GM18505 (cell line): ENCODE measurements at regions not wholly inside any gene's neighbourhood (a gene's known extent, or its start where the extent isn't known, plus 50 kb on each side); places are given as distances from the start of the nearest gene placed in this dataset.
"Not testable (repeated sequence)": the region's sequence is repeated elsewhere in the genome, so short reads cannot be mapped to it uniquely, and the experiment has no call there.

Source experiments
- ATAC-seq: cut with Tn5 transposase; IDR thresholded peaks from one replicate; pipeline ENCODE4 v1.9.1; 2021; ENCODE audit not compliant: unreplicated experiment
- POLR2A ChIP-seq: IDR thresholded peaks from 4 replicates; pipeline ENCODE4 v1.6.1; 2011; ENCODE audit warnings: borderline replicate concordance; ENCODE audit not compliant: insufficient read depth, insufficient read length; ENCODE audit errors: extremely low read depth

GRCh38 chr16:52747088-52747595, 200.2 kb upstream of the TOX3 start:
- ATAC-seq, result no peak
- no peak for TF ChIP-seq POLR2A

GRCh38 chr16:52743707-52744106, 196.8 kb upstream of the TOX3 start:
- no peak for ATAC-seq
- TF ChIP-seq POLR2A, result no peak

GRCh38 chr16:52742608-52743170, 195.7 kb upstream of the TOX3 start:
- no peak for ATAC-seq

GRCh38 chr16:52742052-52742451, 195.1 kb upstream of the TOX3 start:
- TF ChIP-seq POLR2A, result no peak

More at GRCh38 chr16:52742608-52743170, 195.7 kb upstream of the TOX3 start:
- no peak for TF ChIP-seq POLR2A

GRCh38 chr16:52741351-52741750, 194.4 kb upstream of the TOX3 start:
- no peak for TF ChIP-seq POLR2A
- ATAC-seq, result no peak

More at GRCh38 chr16:52742052-52742451, 195.1 kb upstream of the TOX3 start:
- ATAC-seq, result no peak

GRCh38 chr16:52740766-52741165, 193.8 kb upstream of the TOX3 start:
- no peak for TF ChIP-seq POLR2A
- no peak for ATAC-seq

GRCh38 chr16:52740333-52740732, 193.4 kb upstream of the TOX3 start:
- no peak for ATAC-seq

GRCh38 chr16:52738992-52739391, 192.0 kb upstream of the TOX3 start:
- not testable (repeated sequence) for ATAC-seq

More at GRCh38 chr16:52740333-52740732, 193.4 kb upstream of the TOX3 start:
- no peak for TF ChIP-seq POLR2A

- ATAC-seq, result no peak
- no peak for TF ChIP-seq POLR2A
These were observed 184.4 kb upstream of the TOX3 start for GRCh38 chr16:52731219-52731875.

- no peak for TF ChIP-seq POLR2A
- ATAC-seq, result no peak
These were observed 182.8 kb upstream of the TOX3 start for GRCh38 chr16:52729731-52730130.

GRCh38 chr16:52727849-52728248, 180.9 kb upstream of the TOX3 start:
- no peak for TF ChIP-seq POLR2A
- ATAC-seq, result no peak

- ATAC-seq, result no peak
- TF ChIP-seq POLR2A, result no peak
These were observed 180.5 kb upstream of the TOX3 start for GRCh38 chr16:52727441-52727840.

- TF ChIP-seq POLR2A, result no peak
- ATAC-seq, result no peak
These were observed 178.5 kb upstream of the TOX3 start for GRCh38 chr16:52725461-52725860.

- no peak for ATAC-seq
These were observed 178.1 kb upstream of the TOX3 start for GRCh38 chr16:52725043-52725442.

More at GRCh38 chr16:52725043-52725442, 178.1 kb upstream of the TOX3 start:
- no peak for TF ChIP-seq POLR2A
